ENCODE measurements at regions not wholly inside any gene's neighbourhood (a gene's known extent, or its start where the extent isn't known, plus 50 kb on each side); places are given as distances from the start of the nearest gene placed in this dataset.
"Not testable (repeated sequence)": the region's sequence is repeated elsewhere in the genome, so short reads cannot be mapped to it uniquely, and the experiment has no call there.

DNA sequence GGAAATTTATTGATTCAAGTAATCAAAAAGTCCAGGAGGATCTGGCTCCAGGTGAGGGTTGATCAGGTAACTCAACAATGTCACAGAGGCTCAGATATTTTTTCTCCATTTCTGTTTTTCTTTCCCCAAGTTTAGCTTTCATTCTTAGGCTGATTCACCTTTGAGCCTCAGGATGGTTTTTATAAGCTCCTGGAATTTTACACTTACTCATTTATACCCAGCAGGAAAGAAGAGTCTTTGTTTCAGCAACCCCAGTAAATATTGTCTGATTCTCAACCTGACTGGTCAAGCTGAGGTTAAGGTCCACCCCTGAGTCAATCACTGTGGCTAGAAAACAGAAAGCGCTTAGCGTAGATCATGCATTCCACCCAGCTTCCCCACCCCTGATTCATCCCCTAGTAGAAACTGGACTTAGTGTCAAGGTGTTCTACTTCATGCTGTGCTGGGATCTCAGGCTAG, 500.6 kb downstream of the KIF4B start:
- DNase-seq: no peak

GRCh38 chr5:155522540-155522939, 509.0 kb downstream of the KIF4B start:
- DNase-seq: no peak

- no peak for DNase-seq
These were observed 515.8 kb downstream of the KIF4B start for GRCh38 chr5:155529362-155529761.

- no peak for DNase-seq
These were observed 516.5 kb downstream of the KIF4B start for GRCh38 chr5:155530046-155530445.

DNA sequence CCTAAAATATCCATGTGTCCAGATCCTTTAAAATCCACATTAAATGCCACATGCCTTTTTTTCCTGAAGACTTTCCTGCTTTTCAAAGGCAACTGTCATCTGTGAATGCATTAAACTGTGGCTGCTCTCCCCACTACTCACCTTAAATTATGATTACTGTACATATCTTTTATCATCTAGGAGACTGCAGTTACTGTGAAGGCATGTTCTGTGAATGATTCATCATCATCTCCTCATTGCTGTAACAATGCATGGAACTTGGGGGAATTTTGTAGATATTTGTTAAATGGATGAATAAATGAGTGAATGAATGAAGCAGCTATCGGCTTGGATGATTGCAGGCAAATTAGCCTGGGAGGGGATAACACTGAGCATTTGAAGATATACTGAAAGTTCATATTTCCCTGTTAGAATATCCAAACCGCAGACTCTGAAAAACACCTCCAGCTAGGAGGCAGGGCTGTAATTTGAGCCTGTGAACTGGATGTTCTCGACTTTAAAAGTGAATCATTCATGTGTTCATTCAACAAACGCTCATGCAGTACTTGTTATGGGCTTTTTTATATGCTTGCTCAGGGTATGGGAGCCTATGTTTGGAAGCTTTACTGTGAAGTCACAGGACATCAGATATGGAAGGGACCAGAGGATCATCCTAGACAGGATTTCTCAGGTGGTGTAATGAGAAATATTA, 519.2 kb downstream of the KIF4B start:
- no peak for DNase-seq

DNA sequence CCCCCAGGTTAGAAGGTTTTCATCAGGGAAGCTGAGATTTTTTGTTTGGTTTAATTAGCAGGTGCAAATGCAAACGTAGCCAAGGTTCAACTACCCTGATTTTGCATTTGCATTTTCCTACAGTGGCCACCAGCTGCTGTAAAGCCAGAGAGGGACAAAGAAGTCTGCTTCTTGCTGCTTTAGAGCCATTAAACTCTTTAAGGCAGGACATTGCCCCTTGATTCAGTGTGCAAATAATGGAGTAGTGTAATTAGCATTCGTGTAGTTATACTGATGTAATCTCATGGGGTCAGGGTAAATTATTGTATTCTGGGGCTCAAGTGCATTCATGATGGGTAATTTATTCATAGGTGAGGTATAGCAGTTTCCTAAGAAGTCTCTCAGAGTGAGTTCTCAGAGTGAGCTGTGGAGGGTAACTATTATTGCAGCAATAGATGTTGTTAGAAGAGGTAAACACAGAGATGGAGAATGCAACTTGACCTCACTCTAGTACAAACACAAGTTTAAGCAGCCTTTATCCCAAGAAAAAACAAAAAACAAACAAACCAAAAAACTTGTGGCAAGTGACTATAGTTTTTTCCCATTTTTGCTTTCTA, 526.5 kb downstream of the KIF4B start:
- no peak for DNase-seq

GRCh38 chr5:155546075-155546474, 532.5 kb downstream of the KIF4B start:
- no peak for DNase-seq

GRCh38 chr5:155554500-155554899, 540.9 kb downstream of the KIF4B start:
- DNase-seq: no peak

GRCh38 chr5:155556222-155556621, 542.7 kb downstream of the KIF4B start:
- no peak for DNase-seq

- DNase-seq: no peak
These were observed 543.1 kb downstream of the KIF4B start for GRCh38 chr5:155556700-155557099.

DNA sequence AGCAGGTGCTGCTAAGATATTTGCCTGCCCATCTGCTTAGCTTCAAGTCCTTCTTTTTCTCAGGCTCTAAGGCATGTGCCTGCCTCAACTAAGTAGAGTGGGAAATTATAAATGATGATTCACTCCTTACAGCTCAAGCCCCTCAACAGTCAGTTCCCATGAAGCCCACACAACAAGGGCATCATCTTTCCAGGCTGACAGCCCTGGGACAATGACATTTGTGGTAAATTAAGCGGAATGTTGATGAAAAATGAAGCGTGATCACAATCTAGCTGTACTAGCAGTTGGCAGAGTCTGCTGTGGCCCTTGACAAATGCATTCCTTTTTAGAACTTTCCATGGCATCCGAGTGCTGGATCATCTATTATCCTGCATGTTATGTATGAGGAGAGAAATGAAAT, 548.6 kb downstream of the KIF4B start:
- no peak for DNase-seq

- no peak for DNase-seq
These were observed 551.0 kb downstream of the KIF4B start for GRCh38 chr5:155564541-155564940.

DNA sequence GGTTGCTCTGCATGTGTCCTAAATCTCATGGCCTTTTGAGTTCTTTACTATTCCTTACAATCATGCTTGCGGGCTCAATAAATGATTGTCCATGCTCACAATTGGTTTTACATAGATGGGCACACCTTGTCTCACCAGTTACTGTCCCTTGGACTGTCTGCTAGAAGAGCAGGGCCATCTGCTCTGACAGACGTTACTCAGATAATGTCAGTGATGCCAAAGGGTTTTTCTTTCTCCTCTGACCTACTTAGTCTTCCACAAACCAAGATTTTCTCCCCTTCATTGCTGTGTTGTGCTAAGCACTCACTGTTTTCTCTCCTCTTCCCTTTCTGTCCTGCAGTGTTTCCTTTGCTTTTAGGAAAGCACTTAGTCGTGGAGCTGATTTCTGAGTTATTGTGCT, 562.3 kb downstream of the KIF4B start:
- no peak for DNase-seq

GRCh38 chr5:155586808-155587207, 573.3 kb downstream of the KIF4B start:
- DNase-seq: not testable (repeated sequence)

- no peak for DNase-seq
These were observed 573.9 kb downstream of the KIF4B start for GRCh38 chr5:155587458-155587857.

GRCh38 chr5:155591273-155591672, 577.7 kb downstream of the KIF4B start:
- no peak for DNase-seq

- no peak for DNase-seq
These were observed 580.7 kb downstream of the KIF4B start for GRCh38 chr5:155594270-155594669.

DNA sequence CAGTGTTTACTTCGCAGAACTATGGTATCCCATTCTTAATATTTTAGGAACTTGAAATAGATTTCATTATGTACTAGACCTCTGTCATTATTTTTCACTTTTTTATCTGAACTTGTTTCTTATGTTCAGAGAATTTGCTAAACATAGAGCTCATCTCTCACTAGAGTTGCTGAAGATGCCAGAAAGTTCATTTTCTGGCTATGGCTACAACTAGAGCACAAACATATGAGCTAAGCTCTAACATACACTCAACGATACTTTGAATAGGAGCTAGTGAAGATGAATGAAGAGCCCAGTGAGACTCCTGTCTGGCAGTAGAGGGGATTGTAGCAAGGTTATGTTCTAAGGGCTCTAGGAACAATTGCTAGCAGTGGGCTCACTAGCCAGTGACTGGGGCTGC, 582.2 kb downstream of the KIF4B start:
- no peak for DNase-seq

GRCh38 chr5:155598552-155598951, 585.0 kb downstream of the KIF4B start:
- no peak for DNase-seq

- DNase-seq: no peak
These were observed 592.4 kb downstream of the KIF4B start for GRCh38 chr5:155605920-155606319.

DNA sequence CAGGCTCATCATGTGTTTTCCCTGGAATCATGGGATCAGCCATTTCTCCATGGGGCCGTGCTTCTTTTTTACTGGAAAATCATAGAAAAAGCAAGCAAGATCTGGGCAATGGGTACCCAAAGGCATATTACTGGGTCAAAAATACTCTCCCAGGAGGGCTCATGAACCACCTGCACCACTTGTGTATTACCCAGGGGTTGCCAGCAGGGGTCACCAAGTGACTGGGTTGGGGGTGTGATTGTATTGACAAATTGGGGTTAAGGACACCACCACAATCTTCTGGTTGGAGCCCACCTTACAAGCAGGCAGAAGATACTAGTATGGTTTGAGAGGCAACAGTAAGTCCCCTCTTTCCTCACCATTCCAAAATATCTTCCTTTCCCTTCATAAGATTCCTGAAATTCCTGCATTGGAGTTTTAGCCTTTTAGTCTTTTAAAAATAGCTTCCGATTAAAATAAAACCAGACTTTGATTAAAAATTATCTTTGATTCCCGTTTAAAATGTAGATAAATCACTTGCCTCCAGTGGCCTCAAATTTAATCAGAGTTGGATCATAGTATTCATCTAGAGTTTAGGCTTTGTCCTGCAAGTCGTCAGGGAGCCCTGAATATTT, 603.3 kb downstream of the KIF4B start:
- DNase-seq: peak; percentile 45

- no peak for DNase-seq
These were observed 606.1 kb downstream of the KIF4B start for GRCh38 chr5:155619688-155620087.

DNA sequence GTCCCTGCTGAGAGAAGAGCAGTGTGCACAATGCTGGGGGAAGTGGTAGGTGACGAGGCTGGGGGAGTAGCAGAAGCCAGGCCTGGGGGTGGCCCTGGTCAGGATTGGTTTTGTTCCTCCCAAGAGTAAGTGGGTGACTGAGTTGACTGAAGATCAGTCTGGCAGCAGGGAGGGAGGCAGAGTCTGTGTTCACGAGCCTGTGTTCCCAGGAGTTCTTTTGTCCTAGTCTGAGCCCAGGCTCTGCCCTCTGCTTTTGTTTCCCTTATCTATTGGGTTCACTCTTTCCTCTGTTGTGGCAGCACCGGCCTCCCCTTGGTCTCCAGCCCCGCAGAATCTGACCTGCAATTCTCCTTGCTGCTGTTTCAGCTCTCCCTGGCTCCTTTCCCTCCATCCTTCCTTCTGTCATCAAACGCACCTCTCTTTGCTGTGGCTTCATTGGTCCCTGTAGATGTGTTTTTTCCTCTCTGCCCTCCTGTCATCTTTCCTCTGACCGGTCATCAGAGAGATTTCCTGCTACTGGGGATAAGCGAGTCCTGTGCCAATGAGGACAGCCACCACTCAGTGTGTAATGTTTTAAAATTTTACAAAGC, 607.4 kb downstream of the KIF4B start:
- no peak for DNase-seq
